Stimulated activated effector memory CD8-positive, alpha-beta T cell treated with anti-CD3 and anti-CD28 coated beads, Interleukin-12 subunit alpha, Interleukin-12 subunit beta, amount 100 ng/mL, for 72 hours (primary cell): ENCODE measurements at regions not wholly inside any gene's neighbourhood (a gene's known extent, or its start where the extent isn't known, plus 50 kb on each side); places are given as distances from the start of the nearest gene placed in this dataset.

Source experiments
- ATAC-seq: fragments of 150-1000 bp; cut with Tn5 transposase; 2 replicates; pipeline ENCODE4 v1.10.0; 2021
- DNase-seq, 2 donors: peaks; one replicate each; pipeline ENCODE4 v3.0.0; 2021 to 2022; ENCODE audit warnings: low spot score in 2 of 2
- H3K27ac Mint-ChIP-seq: one replicate; pipeline ENCODE4 v1.8.0; 2022; ENCODE audit warnings: mild to moderate bottlenecking, mixed read lengths
- H3K36me3 Mint-ChIP-seq: one replicate; pipeline ENCODE4 v1.8.0; 2022; ENCODE audit warnings: mild to moderate bottlenecking, mixed read lengths
- H3K4me1 Mint-ChIP-seq: one replicate; pipeline ENCODE4 v1.8.0; 2022; ENCODE audit warnings: mixed read lengths
- H3K4me3 Mint-ChIP-seq: one replicate; pipeline ENCODE4 v1.8.0; 2022; ENCODE audit warnings: mild to moderate bottlenecking, mixed read lengths
- H3K9me3 Mint-ChIP-seq: one replicate; pipeline ENCODE4 v1.8.0; 2022; ENCODE audit warnings: mixed read lengths

DNA sequence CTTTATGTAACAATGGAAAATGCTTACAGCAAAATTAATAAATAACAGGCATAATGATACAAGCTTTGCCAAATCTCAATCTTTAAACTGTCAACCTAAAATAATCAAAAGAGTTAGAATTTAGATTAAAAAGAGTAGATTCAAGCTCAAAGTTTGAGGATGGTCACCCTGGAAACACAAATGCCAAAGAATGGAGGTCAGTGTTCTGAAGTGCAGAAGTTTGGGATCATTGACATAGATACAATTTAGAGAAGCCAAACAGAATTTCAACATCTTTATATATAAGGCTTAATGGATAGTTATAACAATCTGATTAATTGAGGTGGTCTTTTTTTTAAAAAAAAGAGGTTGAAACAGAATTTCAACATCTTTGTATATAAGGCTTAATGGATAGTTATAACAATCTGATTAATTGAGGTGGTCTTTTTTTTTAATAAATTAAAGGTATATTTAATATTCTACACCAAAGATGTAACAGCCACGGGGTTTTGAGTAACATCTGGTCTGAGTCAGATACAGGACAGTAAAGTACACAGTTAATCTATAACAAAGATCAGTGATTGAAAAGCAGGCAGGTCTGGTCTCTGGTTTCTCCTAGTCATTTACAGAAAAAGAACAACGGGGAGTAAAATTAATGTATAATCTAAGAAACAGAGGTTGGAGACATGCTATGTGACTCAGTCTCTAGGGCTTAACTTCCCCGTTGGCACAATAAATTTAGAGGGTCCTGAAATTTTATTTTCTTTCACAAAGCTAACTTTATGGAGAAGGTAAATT, 490.7 kb downstream of the GBE1 start:
- H3K4me1 Mint-ChIP-seq, result no peaks in the 10 kb centered on the region
- H3K36me3 Mint-ChIP-seq, result no peaks in the 10 kb centered on the region
- H3K4me3 Mint-ChIP-seq, result no peak overlapping the region
- no peak for ATAC-seq
- DNase-seq, result no peak
- H3K27ac Mint-ChIP-seq, result no peak overlapping the region
- peaks cover 10% of the 10 kb centered on the region for H3K9me3 Mint-ChIP-seq

DNA sequence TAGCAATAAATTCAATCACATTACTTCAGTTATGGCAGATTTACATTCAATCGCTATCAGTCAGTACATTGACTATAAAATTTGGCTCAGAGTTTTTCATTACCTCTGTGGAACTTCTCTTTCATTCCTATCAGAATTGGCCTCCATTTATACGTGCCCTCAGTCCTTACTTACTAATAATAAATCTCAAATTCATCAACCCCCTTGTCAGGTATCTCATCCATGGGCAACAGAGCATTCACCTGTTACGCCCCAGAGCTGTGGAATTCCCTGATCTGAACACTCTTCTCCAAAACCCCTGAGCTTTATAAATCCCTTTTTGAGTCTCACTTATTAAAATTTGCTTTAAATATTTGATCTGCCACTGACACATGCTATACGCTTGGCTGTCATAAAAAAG, 492.9 kb downstream of the GBE1 start:
- H3K4me1 Mint-ChIP-seq, result no peaks in the 10 kb centered on the region
- H3K9me3 Mint-ChIP-seq, result peaks cover 7% of the 10 kb centered on the region
- ATAC-seq (no peak), DNase-seq (no peak)
- H3K27ac Mint-ChIP-seq, result no peak overlapping the region
- no peaks in the 10 kb centered on the region for H3K36me3 Mint-ChIP-seq
- H3K4me3 Mint-ChIP-seq, result no peak overlapping the region

DNA sequence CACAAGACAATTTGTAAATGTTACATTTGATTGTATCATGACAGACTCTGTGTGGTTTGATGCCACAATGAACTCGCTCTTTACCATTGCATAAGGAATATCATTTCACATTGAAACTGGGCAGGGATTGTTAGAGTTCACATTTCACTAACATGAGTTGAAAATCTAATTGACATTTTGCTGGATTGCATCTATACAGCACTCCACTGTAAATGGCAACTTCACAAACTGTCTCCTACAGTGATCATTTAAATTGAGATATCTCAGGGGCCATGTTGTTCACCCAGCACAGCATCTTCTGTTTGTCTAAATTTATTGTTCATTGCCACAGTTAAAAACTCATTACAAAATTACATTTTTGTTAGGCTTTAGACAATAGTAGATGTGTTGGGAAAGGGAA, 499.4 kb downstream of the GBE1 start:
- H3K4me3 Mint-ChIP-seq, result no peak overlapping the region
- no peak overlapping the region for H3K27ac Mint-ChIP-seq
- H3K9me3 Mint-ChIP-seq, result peaks cover 12% of the 10 kb centered on the region
- no peaks in the 10 kb centered on the region for H3K36me3 Mint-ChIP-seq
- no peak for DNase-seq
- H3K4me1 Mint-ChIP-seq, result no peaks in the 10 kb centered on the region
- ATAC-seq, result no peak

DNA sequence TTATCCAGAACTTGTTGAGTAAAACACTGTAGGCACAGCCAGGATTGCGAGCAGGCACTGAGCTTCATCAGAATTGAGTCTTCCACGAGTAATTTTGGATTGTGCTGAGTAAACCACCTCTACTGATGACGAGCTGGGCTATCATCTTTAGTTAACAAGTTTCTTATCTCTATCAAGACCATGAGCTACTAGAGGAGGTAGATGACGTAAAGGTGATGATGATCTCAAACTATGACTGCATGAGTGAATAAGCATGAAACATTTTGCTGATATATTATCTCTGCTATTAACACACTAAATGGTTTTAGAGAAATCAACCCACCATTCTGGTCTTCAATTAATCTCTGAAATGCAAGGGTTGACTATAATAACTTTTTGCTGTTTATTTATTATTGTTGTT, 506.0 kb downstream of the GBE1 start:
- H3K4me3 Mint-ChIP-seq, result no peak overlapping the region
- DNase-seq, result no peak
- H3K9me3 Mint-ChIP-seq, result peaks cover 7% of the 10 kb centered on the region

DNA sequence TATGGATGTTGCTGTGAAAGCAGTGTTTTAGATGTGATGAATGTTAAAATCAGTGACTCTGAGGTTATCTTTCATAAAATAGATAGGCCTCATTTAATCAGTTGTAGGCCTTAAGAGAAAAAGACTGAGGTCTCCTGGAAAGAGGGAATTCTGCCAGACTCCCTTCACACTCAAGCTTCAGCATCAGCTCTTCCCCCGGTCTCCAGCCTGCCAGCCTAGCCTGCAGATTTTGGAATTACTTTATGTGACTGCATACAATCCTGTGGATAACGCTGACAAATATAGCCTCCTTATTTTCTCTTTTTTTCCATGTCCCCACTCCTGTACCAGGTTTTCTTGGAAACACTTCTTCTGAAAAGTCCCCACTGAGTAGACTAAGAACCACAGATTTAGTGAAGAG, 510.3 kb downstream of the GBE1 start:
- ATAC-seq (no peak), DNase-seq (no peak)
- Mint-ChIP-seq H3K9me3 (peaks cover 10% of the 10 kb centered on the region), H3K27ac (no peak overlapping the region), H3K4me3 (no peak overlapping the region), H3K36me3 (no peaks in the 10 kb centered on the region), H3K4me1 (no peaks in the 10 kb centered on the region)

More for the DNA sequence above, 506.0 kb downstream of the GBE1 start:
- no peaks in the 10 kb centered on the region for H3K36me3 Mint-ChIP-seq
- ATAC-seq, result no peak
- no peak overlapping the region for H3K27ac Mint-ChIP-seq
- H3K4me1 Mint-ChIP-seq, result no peaks in the 10 kb centered on the region

DNA sequence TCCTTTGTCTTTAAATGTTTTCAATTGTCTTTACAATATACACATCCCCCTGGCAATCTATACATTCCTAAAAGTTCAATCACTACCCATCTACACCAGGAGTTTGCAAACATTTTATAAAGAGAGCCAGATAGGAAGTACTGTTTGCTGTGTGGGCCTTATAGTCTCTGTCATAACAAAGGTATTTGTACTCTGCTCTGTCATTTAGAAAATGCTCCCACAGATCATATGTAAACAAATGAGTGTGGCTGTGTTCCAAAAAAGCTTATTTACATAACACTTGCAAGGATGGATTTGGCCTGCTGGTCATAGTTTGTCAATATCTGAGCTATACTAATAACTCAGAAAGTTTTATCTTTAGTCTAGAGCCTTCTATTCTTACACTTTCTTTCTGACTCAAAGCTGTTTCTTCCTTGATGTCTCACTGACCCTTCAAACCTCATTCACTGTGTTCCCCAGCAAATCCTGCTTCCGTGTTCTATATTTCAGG, 511.9 kb downstream of the GBE1 start:
- Mint-ChIP-seq H3K9me3 (peaks cover 10% of the 10 kb centered on the region), H3K27ac (no peak overlapping the region), H3K4me3 (no peak overlapping the region), H3K36me3 (no peaks in the 10 kb centered on the region), H3K4me1 (no peaks in the 10 kb centered on the region)
- no peak for DNase-seq
- no peak for ATAC-seq

DNA sequence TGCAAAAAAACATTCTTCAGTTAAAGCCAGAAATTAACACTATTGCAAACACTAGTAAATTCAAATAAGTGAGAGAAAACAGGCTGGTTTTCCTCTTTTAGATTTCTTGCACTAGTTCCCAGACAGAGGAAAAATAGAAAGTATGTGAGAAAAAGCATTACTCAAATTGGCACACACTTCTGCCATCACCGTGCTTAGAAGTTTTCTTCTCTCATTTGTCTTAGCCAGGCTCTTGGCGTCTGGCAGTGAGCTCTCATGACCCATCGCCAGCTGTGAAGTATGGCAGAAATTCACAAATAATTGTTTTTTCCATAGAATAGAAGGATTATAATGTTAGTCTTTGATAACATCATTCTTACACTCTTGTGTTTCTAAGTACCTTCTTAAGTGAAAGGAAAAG, 515.9 kb downstream of the GBE1 start:
- DNase-seq (no peak), ATAC-seq (no peak)
- Mint-ChIP-seq H3K4me3 (no peak overlapping the region), H3K4me1 (no peaks in the 10 kb centered on the region), H3K36me3 (no peaks in the 10 kb centered on the region), H3K27ac (no peak overlapping the region), H3K9me3 (peaks cover 14% of the 10 kb centered on the region)

DNA sequence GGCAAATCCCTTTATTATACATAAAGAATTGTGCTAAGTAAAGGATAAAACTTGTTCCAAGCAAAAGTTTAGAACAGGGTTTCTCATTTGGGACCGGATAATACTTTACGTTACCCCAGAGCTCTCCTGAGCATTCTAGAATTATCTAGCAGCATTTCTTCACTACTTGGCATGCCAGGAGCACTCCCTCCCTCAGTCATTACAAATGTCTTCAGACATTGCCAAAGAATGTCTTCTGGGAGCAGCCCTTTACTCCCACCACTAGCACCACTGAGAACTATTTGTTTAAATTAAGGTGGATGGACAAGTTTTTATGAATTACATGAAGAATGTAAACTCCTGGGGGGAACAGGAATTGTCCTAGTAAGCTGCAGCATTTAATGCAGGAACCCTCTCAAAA, 516.4 kb downstream of the GBE1 start:
- H3K27ac Mint-ChIP-seq, result no peak overlapping the region
- ATAC-seq (no peak), DNase-seq (no peak)
- no peaks in the 10 kb centered on the region for H3K36me3 Mint-ChIP-seq
- H3K4me1 Mint-ChIP-seq, result no peaks in the 10 kb centered on the region
- H3K4me3 Mint-ChIP-seq, result no peak overlapping the region
- peaks cover 15% of the 10 kb centered on the region for H3K9me3 Mint-ChIP-seq

DNA sequence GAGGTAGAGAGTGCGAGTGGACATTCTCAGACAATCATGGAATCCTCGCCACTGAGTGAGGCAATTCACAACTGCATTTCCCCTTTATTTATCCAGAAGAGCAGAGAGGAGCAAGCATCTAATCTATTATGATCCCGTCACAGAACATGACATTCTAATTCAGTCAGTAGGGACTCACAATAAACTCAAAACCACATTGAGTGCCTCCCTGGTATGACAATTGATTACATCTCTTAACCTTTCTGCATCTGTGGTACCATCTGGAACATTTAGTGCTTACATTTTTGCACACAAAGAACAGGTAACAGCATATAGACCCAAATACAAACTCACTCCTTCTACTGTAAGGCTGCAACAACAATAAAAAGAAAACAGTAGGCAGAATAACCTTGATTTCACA, 517.2 kb downstream of the GBE1 start:
- no peaks in the 10 kb centered on the region for H3K4me1 Mint-ChIP-seq
- H3K4me3 Mint-ChIP-seq, result no peak overlapping the region
- DNase-seq (no peak), ATAC-seq (no peak)
- H3K36me3 Mint-ChIP-seq, result no peaks in the 10 kb centered on the region
- peaks cover 14% of the 10 kb centered on the region for H3K9me3 Mint-ChIP-seq
- H3K27ac Mint-ChIP-seq, result no peak overlapping the region

DNA sequence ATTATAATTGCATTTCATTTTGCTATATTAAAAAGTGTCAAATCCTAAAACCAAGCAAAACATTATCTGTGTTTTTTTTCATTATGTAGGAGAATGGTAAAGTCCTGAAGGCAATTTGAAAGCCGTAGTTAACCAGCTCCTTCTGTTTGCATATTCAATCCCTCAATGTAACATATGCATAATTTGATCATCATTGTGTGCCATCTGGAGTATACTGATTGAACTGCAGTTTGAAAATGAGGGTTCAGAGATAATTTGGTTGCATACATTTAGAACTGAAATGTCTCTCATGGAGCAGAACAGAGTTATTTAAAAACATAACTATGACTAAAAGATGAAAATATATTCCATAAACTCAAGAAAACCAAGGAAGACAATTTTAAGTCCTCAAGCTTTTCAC, 518.6 kb downstream of the GBE1 start:
- peaks cover 11% of the 10 kb centered on the region for H3K9me3 Mint-ChIP-seq
- ATAC-seq (no peak), DNase-seq (no peak)
- H3K36me3 Mint-ChIP-seq, result no peaks in the 10 kb centered on the region
- H3K27ac Mint-ChIP-seq, result no peak overlapping the region
- no peak overlapping the region for H3K4me3 Mint-ChIP-seq
- H3K4me1 Mint-ChIP-seq, result no peaks in the 10 kb centered on the region

DNA sequence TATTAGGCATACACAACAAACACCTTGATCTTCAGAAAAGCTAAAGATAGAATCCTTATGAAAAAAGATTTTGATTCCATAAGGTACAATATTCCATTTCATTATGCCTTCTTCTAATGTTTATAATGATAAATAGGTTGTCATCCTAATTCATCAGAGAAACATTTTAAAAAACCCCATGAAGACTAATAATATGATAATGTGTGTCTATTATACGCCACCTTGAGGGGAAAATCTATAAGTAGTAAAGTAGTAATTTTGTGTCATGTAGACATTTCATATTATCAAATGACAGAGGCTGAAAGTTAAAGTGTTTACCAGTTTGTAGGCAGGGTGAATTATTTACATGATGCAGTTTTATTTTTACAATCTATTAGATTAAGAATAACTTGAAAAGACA, 524.3 kb downstream of the GBE1 start:
- no peak for ATAC-seq
- Mint-ChIP-seq H3K27ac (no peak overlapping the region), H3K4me1 (no peaks in the 10 kb centered on the region), H3K36me3 (no peaks in the 10 kb centered on the region), H3K9me3 (peaks cover 14% of the 10 kb centered on the region), H3K4me3 (no peak overlapping the region)
- no peak for DNase-seq

DNA sequence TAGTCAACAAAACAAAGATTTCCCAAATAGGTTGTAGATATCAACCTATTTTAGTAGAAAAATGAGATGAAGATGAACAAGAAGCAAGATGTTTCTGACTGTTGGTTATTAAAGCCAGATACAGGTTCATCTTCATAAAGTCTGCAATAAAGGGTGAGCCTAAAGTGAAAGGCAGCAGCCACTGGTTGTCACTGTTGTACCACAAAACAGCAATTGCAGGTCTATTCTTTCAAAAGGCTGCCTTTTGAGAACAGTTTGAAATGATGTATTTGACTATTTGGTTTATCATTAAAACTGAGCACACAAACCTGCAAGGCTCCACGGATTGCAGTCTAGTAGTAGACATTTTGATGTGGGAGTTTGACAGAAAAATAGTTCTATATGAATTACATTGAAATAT, 543.4 kb downstream of the GBE1 start:
- Mint-ChIP-seq H3K9me3 (peaks cover 22% of the 10 kb centered on the region), H3K4me3 (no peak overlapping the region), H3K36me3 (no peaks in the 10 kb centered on the region), H3K27ac (no peak overlapping the region), H3K4me1 (no peaks in the 10 kb centered on the region)
- ATAC-seq, result no peak
- DNase-seq, result no peak

DNA sequence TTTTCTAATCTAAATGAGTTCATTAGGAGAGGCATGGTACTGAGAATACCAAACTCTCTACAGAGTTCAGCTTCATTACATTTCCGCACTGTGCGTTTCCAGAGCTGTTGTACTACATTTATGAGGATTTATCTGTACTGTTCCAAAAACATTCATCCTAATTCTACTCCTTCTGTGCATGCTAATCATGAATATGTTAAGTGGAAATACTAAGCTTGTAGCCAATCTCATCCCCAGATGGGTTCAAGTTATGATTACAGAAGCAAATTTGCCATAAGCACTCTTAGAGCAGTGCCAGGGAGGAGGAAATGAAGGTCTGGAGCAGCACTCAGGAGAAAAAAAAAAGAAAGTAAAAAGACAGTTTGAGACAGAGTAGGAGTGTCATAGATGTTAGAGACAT, 544.3 kb downstream of the GBE1 start:
- ATAC-seq, result no peak
- H3K36me3 Mint-ChIP-seq, result no peaks in the 10 kb centered on the region
- H3K27ac Mint-ChIP-seq, result no peak overlapping the region
- H3K4me3 Mint-ChIP-seq, result no peak overlapping the region
- H3K9me3 Mint-ChIP-seq, result peaks cover 19% of the 10 kb centered on the region
- H3K4me1 Mint-ChIP-seq, result no peaks in the 10 kb centered on the region
- DNase-seq, result no peak

DNA sequence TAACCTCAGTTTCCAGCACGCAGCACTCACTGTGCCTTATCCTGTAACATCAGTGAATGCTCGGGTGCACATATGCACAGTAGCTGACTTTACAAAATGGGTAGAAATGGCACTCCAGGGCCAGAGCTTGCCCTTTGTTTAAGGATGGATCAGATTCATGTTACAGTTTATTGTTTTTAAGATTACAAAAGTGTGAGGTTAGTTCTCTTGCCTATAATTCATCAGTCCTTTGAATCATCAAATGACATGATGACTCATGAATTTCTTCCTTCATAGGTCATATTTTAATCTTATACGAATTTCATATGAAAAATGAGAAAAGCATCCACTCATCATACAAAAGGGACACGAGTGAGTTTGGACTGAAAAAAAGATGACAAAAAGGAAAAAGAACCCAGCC, 545.3 kb downstream of the GBE1 start:
- DNase-seq, result no peak
- Mint-ChIP-seq H3K4me3 (no peak overlapping the region), H3K27ac (no peak overlapping the region), H3K36me3 (no peaks in the 10 kb centered on the region), H3K9me3 (peaks cover 17% of the 10 kb centered on the region), H3K4me1 (no peaks in the 10 kb centered on the region)
- ATAC-seq, result no peak

DNA sequence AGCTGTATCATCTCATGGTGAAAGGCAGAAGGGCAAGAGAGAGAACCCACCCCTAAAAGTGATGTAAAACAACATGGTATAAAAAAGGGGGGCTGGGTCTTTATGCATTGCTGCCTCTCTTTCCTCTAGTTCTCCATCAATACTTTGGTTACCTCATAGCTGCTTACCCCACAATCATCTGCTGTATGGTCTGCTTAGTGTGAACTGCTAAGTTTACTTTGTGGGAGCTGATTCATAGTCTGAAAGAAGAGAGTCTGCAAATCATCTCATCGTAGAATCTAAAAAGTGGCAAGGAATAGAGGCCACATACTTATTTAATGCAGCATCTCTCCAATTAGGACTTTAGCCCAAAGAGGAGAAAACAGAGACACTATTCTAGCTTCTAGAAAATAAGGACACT, 546.8 kb downstream of the GBE1 start:
- DNase-seq, result no peak
- Mint-ChIP-seq H3K36me3 (no peaks in the 10 kb centered on the region), H3K27ac (no peak overlapping the region)

DNA sequence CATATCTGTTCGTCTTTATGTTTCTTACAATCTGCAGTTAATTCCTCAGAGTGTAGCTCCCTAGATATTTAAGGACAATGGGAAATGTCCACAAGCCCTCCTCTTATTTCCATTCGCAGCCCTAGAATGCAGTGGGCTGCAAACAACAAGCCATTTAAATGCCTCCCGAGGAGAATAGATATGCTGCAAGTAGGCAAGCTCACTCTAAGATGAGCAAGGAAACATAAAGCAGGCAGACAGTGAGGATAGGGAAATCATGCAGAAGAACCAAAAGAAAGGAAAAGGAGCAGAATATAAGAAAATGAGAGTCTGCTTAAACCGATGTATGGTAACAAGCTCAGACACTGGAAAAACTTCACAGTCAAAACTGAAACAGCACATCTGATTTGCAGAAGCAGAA, 561.9 kb downstream of the GBE1 start:
- Mint-ChIP-seq H3K36me3 (no peaks in the 10 kb centered on the region), H3K4me3 (no peak overlapping the region), H3K9me3 (peaks cover 18% of the 10 kb centered on the region), H3K27ac (no peak overlapping the region), H3K4me1 (no peaks in the 10 kb centered on the region)
- DNase-seq, result no peak
- ATAC-seq, result no peak

More for the DNA sequence above, 546.8 kb downstream of the GBE1 start:
- peaks cover 20% of the 10 kb centered on the region for H3K9me3 Mint-ChIP-seq
- ATAC-seq, result no peak
- no peak overlapping the region for H3K4me3 Mint-ChIP-seq
- H3K4me1 Mint-ChIP-seq, result no peaks in the 10 kb centered on the region

DNA sequence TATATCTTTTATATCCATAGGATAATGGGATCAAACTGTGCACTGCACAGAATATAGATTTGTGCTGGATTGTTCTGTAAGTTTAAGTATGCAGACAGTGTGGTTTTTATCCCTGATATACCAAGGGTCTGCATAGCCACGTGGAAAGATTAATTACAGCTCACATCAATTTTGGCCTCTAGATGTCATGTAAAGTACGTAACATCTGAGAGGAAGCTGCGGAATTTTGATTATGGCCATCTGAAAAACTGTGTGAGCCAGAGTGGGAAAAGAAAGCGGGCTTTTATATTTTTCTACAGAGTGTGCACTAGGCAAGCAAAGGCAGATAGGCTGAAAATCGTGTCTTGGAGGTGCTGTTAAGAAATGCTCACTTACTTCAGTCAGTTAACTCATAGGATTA, 562.7 kb downstream of the GBE1 start:
- Mint-ChIP-seq H3K4me1 (no peaks in the 10 kb centered on the region), H3K36me3 (no peaks in the 10 kb centered on the region), H3K27ac (no peak overlapping the region), H3K9me3 (peaks cover 20% of the 10 kb centered on the region), H3K4me3 (no peak overlapping the region)
- ATAC-seq (no peak), DNase-seq (no peak)
